Common myeloid progenitor, CD34-positive (primary cell): ENCODE measurements at regions not wholly inside any gene's neighbourhood (a gene's known extent, or its start where the extent isn't known, plus 50 kb on each side); places are given as distances from the start of the nearest gene placed in this dataset.

Experiments
- CTCF ChIA-PET: fragments of 350-600 bp; sonication (Branson Sonifier 250); formaldehyde crosslinking; loops from one replicate; lab custom pipeline; 2021; ENCODE audit warnings: antibody characterized with exemption; lab: Charles Lee
- POLR2A ChIA-PET: fragments of 350-600 bp; sonication (Branson Sonifier 250); formaldehyde crosslinking; loops from one replicate; lab custom pipeline; 2021; ENCODE audit warnings: antibody characterized with exemption; lab: Charles Lee
- DNase-seq, 3 donors: peaks; one replicate each; pipeline versions ENCODE4 v3.0.0 to v3.0.0-alpha.2; 2013
- H3K27ac ChIP-seq, 2 experiments: 1 replicate in 1 of 2; 2 replicates in 1 of 2; pipeline ENCODE4 v1.7.0; 2013; ENCODE audit warnings: inconsistent platforms in 2 of 2, low read length in 2 of 2, mild to moderate bottlenecking in 2 of 2, low read depth in 1 of 2, moderate library complexity in 1 of 2; ENCODE audit not compliant: severe bottlenecking in 2 of 2, insufficient read depth in 1 of 2, poor library complexity in 1 of 2
- H3K27me3 ChIP-seq, 5 experiments: replicated peaks in 2 of 5; 1 replicate in 3 of 5; 2 replicates in 2 of 5; pipeline versions ENCODE4 v1.6.1 to v1.7.0; 2013; ENCODE audit warnings: low read length in 4 of 5, mild to moderate bottlenecking in 2 of 5, moderate library complexity in 2 of 5, inconsistent platforms in 1 of 5; ENCODE audit not compliant: insufficient read depth in 5 of 5, control insufficient read depth in 4 of 5
- H3K36me3 ChIP-seq, 4 experiments: 1 replicate in 2 of 4; 2 replicates in 2 of 4; pipeline versions ENCODE4 v1.6.1 to v1.7.0; 2013; ENCODE audit warnings: low read length in 3 of 4, control low read depth in 1 of 4, mild to moderate bottlenecking in 1 of 4; ENCODE audit not compliant: control insufficient read depth in 4 of 4, insufficient read depth in 4 of 4
- H3K4me1 ChIP-seq, 4 experiments: 1 replicate in 3 of 4; 2 replicates in 1 of 4; pipeline versions ENCODE4 v1.6.1 to v1.7.1; 2013; ENCODE audit warnings: low read length in 3 of 4, mild to moderate bottlenecking in 3 of 4, control low read depth in 1 of 4, inconsistent platforms in 1 of 4, moderate library complexity in 1 of 4; ENCODE audit not compliant: control insufficient read depth in 4 of 4, insufficient read depth in 4 of 4; ENCODE audit errors: control extremely low read depth in 1 of 4
- H3K4me3 ChIP-seq, 7 experiments: 1 replicate in 4 of 7; 2 replicates in 3 of 7; pipeline versions ENCODE4 v1.5.1 to v1.7.0; 2013; ENCODE audit warnings: mild to moderate bottlenecking in 7 of 7, low read length in 6 of 7, moderate library complexity in 6 of 7, inconsistent platforms in 2 of 7, low read depth in 2 of 7, control low read depth in 1 of 7; ENCODE audit not compliant: insufficient read depth in 4 of 7, control insufficient read depth in 1 of 7; ENCODE audit errors: extremely low read depth in 1 of 7
- H3K9me3 ChIP-seq, 5 experiments: 1 replicate in 4 of 5; 2 replicates in 1 of 5; pipeline versions ENCODE4 v1.6.1 to v1.7.1; 2013; ENCODE audit warnings: low read length in 4 of 5, mild to moderate bottlenecking in 2 of 5, inconsistent platforms in 1 of 5, low read depth in 1 of 5, moderate library complexity in 1 of 5; ENCODE audit not compliant: control insufficient read depth in 4 of 5, insufficient read depth in 2 of 5; ENCODE audit errors: control extremely low read depth in 1 of 5
- WGBS: methylation state at CpG from one replicate; pipeline ENCODE4 v1.1.5; 2013; ENCODE audit not compliant: insufficient coverage; 5-methylcytosine and 5-hydroxymethylcytosine counted together

- Histone ChIP-seq H3K27me3 (no peaks in the 10 kb centered on the region), H3K36me3 (no peaks in the 10 kb centered on the region), H3K4me1 (peaks cover 0 to 2% (median 0%) of the 10 kb centered on the region in 4 experiments), H3K4me3 (no peak overlapping the region), H3K27ac (no peak overlapping the region), H3K9me3 (no peaks in the 10 kb centered on the region)
- CTCF ChIA-PET: no interaction called here
- POLR2A ChIA-PET: no interaction called here
- DNase-seq: no peak
- 94% methylated on average over 2 of the region's 2 CpGs for WGBS
Observed at GRCh38 chr15:69824877-69825406, 272.8 kb downstream of the TLE3 start.

- no peak for DNase-seq
- Histone ChIP-seq H3K36me3 (no peaks in the 10 kb centered on the region), H3K27me3 (no peaks in the 10 kb centered on the region), H3K27ac (no peak overlapping the region), H3K4me3 (no peak overlapping the region), H3K4me1 (no peaks in the 10 kb centered on the region), H3K9me3 (no peaks in the 10 kb centered on the region)
- POLR2A ChIA-PET: no interaction called here
- CTCF ChIA-PET: interaction anchor here (0.6 kb wide), 1 partner anchor 100 kb away, joined by 3 read pairs; no protein-coding TSS in a partner anchor
- 98% methylated on average over 12 of the region's 17 CpGs for WGBS
Observed at GRCh38 chr15:69825941-69826818, 271.5 kb downstream of the TLE3 start.

GRCh38 chr15:69826819-69827175 is 270.9 kb downstream of the TLE3 start:
- Histone ChIP-seq H3K4me1 (no peaks in the 10 kb centered on the region), H3K9me3 (no peaks in the 10 kb centered on the region), H3K27me3 (no peaks in the 10 kb centered on the region), H3K27ac (no peak overlapping the region), H3K36me3 (no peaks in the 10 kb centered on the region), H3K4me3 (no peak overlapping the region)
- no CpG with 5 or more reads among the region's 3 CpGs for WGBS
- ChIA-PET POLR2A (no interaction called here), CTCF (no interaction called here)
- DNase-seq: no peak

GRCh38 chr15:69827751-69828150 is 270.0 kb downstream of the TLE3 start:
- Histone ChIP-seq H3K36me3 (no peaks in the 10 kb centered on the region), H3K4me3 (no peak overlapping the region), H3K9me3 (no peaks in the 10 kb centered on the region), H3K27me3 (no peaks in the 10 kb centered on the region), H3K4me1 (no peaks in the 10 kb centered on the region), H3K27ac (no peak overlapping the region)
- WGBS: 100% methylated on average over 1 of the region's 1 CpG
- CTCF ChIA-PET: interaction anchor here (2.2 kb wide), 1 partner anchor 11 kb away, joined by 6 read pairs; no protein-coding TSS in a partner anchor
- POLR2A ChIA-PET: no interaction called here
- no peak for DNase-seq

GRCh38 chr15:69828181-69828828 is 269.4 kb downstream of the TLE3 start:
- Histone ChIP-seq H3K27ac (no peak overlapping the region), H3K4me3 (no peak overlapping the region), H3K36me3 (no peaks in the 10 kb centered on the region), H3K9me3 (no peaks in the 10 kb centered on the region), H3K27me3 (no peaks in the 10 kb centered on the region), H3K4me1 (no peaks in the 10 kb centered on the region)
- WGBS: 96% methylated on average over 8 of the region's 9 CpGs
- DNase-seq: no peak
- ChIA-PET POLR2A (interaction anchor here (0.6 kb wide), 1 partner anchor 825 kb away, joined by 3 read pairs; no protein-coding TSS in a partner anchor), CTCF (interaction anchor here (2.2 kb wide), 1 partner anchor 12 kb away, joined by 6 read pairs; no protein-coding TSS in a partner anchor)

- ChIA-PET CTCF (interaction anchor here (1.3 to 1.5 kb wide), 2 partner anchors 9 to 10 kb away, joined by 3 to 5 read pairs; no protein-coding TSS in a partner anchor), POLR2A (no interaction called here)
- 100% methylated on average over 2 of the region's 3 CpGs for WGBS
Observed at GRCh38 chr15:69829974-69830373, 267.7 kb downstream of the TLE3 start.

More at GRCh38 chr15:69829974-69830373, 267.7 kb downstream of the TLE3 start:
- Histone ChIP-seq H3K4me3 (no peak overlapping the region), H3K36me3 (no peaks in the 10 kb centered on the region), H3K9me3 (no peaks in the 10 kb centered on the region), H3K27ac (no peak overlapping the region), H3K27me3 (no peaks in the 10 kb centered on the region), H3K4me1 (no peaks in the 10 kb centered on the region)
- DNase-seq: no peak
